GM12878 (cell line): ENCODE measurements at regions not wholly inside any gene's neighbourhood (a gene's known extent, or its start where the extent isn't known, plus 50 kb on each side); places are given as distances from the start of the nearest gene placed in this dataset.

Experiments used
- ATF3 ChIP-seq: IDR thresholded peaks from 2 replicates; pipeline ENCODE4 v1.6.1; 2011; ENCODE audit warnings: low read depth, mild to moderate bottlenecking, low read length, moderate library complexity, borderline replicate concordance; ENCODE audit errors: extremely low read depth
- BACH1 ChIP-seq: fragments of 450-650 bp; IDR thresholded peaks from 2 replicates; pipeline ENCODE4 v1.6.1; 2017; ENCODE audit warnings: mild to moderate bottlenecking, borderline replicate concordance
- BRCA1 ChIP-seq: IDR thresholded peaks from 2 replicates; pipeline ENCODE4 v1.6.1; 2011; ENCODE audit warnings: low read depth, low read length, improper control_type of control experiment
- CEBPB ChIP-seq, 2 experiments: fragments of 150-350 bp in 1 of 2; IDR thresholded peaks; 2 replicates each; pipeline ENCODE4 v1.6.1; 2012 to 2014; ENCODE audit warnings: low read depth in 2 of 2, low read length in 2 of 2, borderline replicate concordance in 1 of 2, inconsistent platforms in 1 of 2
- CUX1 ChIP-seq: IDR thresholded peaks from 2 replicates; pipeline ENCODE4 v1.6.1; 2012; ENCODE audit warnings: improper control_type of control experiment, low read depth, low read length; ENCODE audit not compliant: insufficient replicate concordance
- EED ChIP-seq: sonication (generic); IDR thresholded peaks from 2 replicates; pipeline ENCODE4 v1.6.1; 2016; ENCODE audit warnings: antibody characterized with exemption, low read depth
- EP300 ChIP-seq, 2 experiments: fragments of 150-350 bp in 1 of 2; IDR thresholded peaks; 2 replicates each; pipeline ENCODE4 v1.6.1; 2011 to 2012; ENCODE audit warnings: low read depth in 2 of 2, low read length in 2 of 2, borderline replicate concordance in 1 of 2, improper control_type of control experiment in 1 of 2, inconsistent platforms in 1 of 2; ENCODE audit not compliant: control insufficient read depth in 1 of 2
- EZH2 ChIP-seq: IDR thresholded peaks from 2 replicates; pipeline ENCODE4 v1.6.1; 2012; ENCODE audit warnings: low read depth, mild to moderate bottlenecking, control low read depth, inconsistent platforms, low read length, borderline replicate concordance; ENCODE audit not compliant: control insufficient read depth
- IRF3 ChIP-seq: fragments of 450-650 bp; IDR thresholded peaks from 2 replicates; pipeline ENCODE4 v1.6.1; 2014; ENCODE audit warnings: mild to moderate bottlenecking
- NR2F1 ChIP-seq: fragments of 450-650 bp; conservative IDR thresholded peaks from 2 replicates; pipeline ENCODE4 v1.6.1; 2017; ENCODE audit warnings: mild to moderate bottlenecking
- RELA ChIP-seq: fragments of 450-650 bp; IDR thresholded peaks from 2 replicates; pipeline ENCODE4 v1.8.0; 2014; ENCODE audit warnings: borderline replicate concordance; ENCODE audit not compliant: partially characterized antibody
- REST ChIP-seq: IDR thresholded peaks from 2 replicates; pipeline ENCODE4 v1.6.1; 2012; ENCODE audit warnings: mild to moderate bottlenecking, low read depth, low read length
- RUNX3 ChIP-seq: IDR thresholded peaks from 2 replicates; pipeline ENCODE4 v1.6.1; 2012; ENCODE audit warnings: low read length, inconsistent platforms
- SIN3A ChIP-seq: IDR thresholded peaks from 2 replicates; pipeline ENCODE4 v1.6.1; 2012; ENCODE audit warnings: low read depth, low read length, improper control_type of control experiment
- TARDBP ChIP-seq: IDR thresholded peaks from 2 replicates; pipeline ENCODE4 v1.6.1; 2016; ENCODE audit warnings: borderline replicate concordance
- ZNF207 ChIP-seq: fragments of 450-650 bp; IDR thresholded peaks from 2 replicates; pipeline ENCODE4 v1.6.1; 2014; ENCODE audit warnings: antibody characterized with exemption, mild to moderate bottlenecking, borderline replicate concordance
- ZNF217 ChIP-seq: fragments of 450-650 bp; IDR thresholded peaks from 2 replicates; pipeline ENCODE4 v1.6.1; 2017; ENCODE audit warnings: antibody characterized with exemption, mild to moderate bottlenecking

- no peak for TF ChIP-seq CUX1
- no peak for TF ChIP-seq SIN3A
- TF ChIP-seq REST, result no peak
- TF ChIP-seq IRF3, result no peak
- TF ChIP-seq ZNF217, result no peak
- TF ChIP-seq RELA, result no peak
- TF ChIP-seq BRCA1, result no peak
- TF ChIP-seq RUNX3, result peak; percentile 61; the same call in 1 of the 2 replicates
- no peak for TF ChIP-seq TARDBP
- TF ChIP-seq EZH2, result no peak
- TF ChIP-seq CEBPB (IDR thresholded peaks at IDR 0.05; ENCODE audit: borderline replicate concordance in 1 of 2, low read depth in 2 of 2, low read length in 2 of 2), result no peak
- no peak for TF ChIP-seq ZNF207
- no peak for TF ChIP-seq EED
- no peak for TF ChIP-seq BACH1
- no peak for TF ChIP-seq NR2F1
- TF ChIP-seq ATF3, result no peak
- no peak for TF ChIP-seq EP300 (IDR thresholded peaks at IDR 0.05; ENCODE audit: borderline replicate concordance in 1 of 2, control insufficient read depth in 1 of 2, low read depth in 2 of 2, low read length in 2 of 2)
Observed at GRCh38 chr13:50511877-50512341, 331.6 kb downstream of the DLEU7 start (continued).
